ENCODE measurements at regions not wholly inside any gene's neighbourhood (a gene's known extent, or its start where the extent isn't known, plus 50 kb on each side); places are given as distances from the start of the nearest gene placed in this dataset.

GRCh38 chr2:41727152-41727551 is 320.7 kb upstream of the PKDCC start:
- H3K27ac ChIP-seq (ENCODE audit: low read depth in 1 of 2, low read length in 2 of 2): no peak overlapping the region
- H3K9ac ChIP-seq (ENCODE audit: low read depth in 1 of 2, low read length in 2 of 2): no peak overlapping the region
- H3K4me1 ChIP-seq (ENCODE audit: control insufficient read depth in 4 of 4, insufficient read depth in 4 of 4, low read length in 3 of 4): peaks cover 0 to 39% (median 27%) of the 10 kb centered on the region in 4 donors
- DNase-seq (ENCODE audit: low spot score): no peak
- H3K27me3 ChIP-seq (ENCODE audit: control insufficient read depth in 4 of 4, insufficient read depth in 4 of 4, low read length in 3 of 4): no peaks in the 10 kb centered on the region
- TF ChIP-seq RAD21 (IDR thresholded peaks at IDR 0.05) (no peak), ATF3 (IDR thresholded peaks at IDR 0.05) (no peak), SP1 (IDR thresholded peaks at IDR 0.05) (no peak), EGR1 (IDR thresholded peaks at IDR 0.05; ENCODE audit: low read depth in 2 of 2) (no peak), HNF4G (IDR thresholded peaks at IDR 0.05) (no peak), FOXA1 (IDR thresholded peaks at IDR 0.05) (no peak)
- H3K36me3 ChIP-seq (ENCODE audit: control insufficient read depth in 4 of 4, insufficient read depth in 3 of 4, low read depth in 1 of 4, low read length in 3 of 4): no peaks in the 10 kb centered on the region
- 91% methylated on average over 2 of the region's 2 CpGs for WGBS
- no peaks in the 10 kb centered on the region for H3K9me3 ChIP-seq (ENCODE audit: control insufficient read depth in 4 of 4, low read length in 3 of 4)
- no peak overlapping the region for H3K4me3 ChIP-seq (ENCODE audit: low read depth in 1 of 3, low read length in 3 of 3)

- no peaks in the 10 kb centered on the region for H3K27me3 ChIP-seq (ENCODE audit: control insufficient read depth in 4 of 4, insufficient read depth in 4 of 4, low read length in 3 of 4)
- no peaks in the 10 kb centered on the region for H3K36me3 ChIP-seq (ENCODE audit: control insufficient read depth in 4 of 4, insufficient read depth in 3 of 4, low read depth in 1 of 4, low read length in 3 of 4)
- no peaks in the 10 kb centered on the region for H3K9me3 ChIP-seq (ENCODE audit: control insufficient read depth in 4 of 4, low read length in 3 of 4)
- no peak overlapping the region for H3K9ac ChIP-seq (ENCODE audit: low read depth in 1 of 2, low read length in 2 of 2)
- no peak overlapping the region for H3K4me3 ChIP-seq (ENCODE audit: low read depth in 1 of 3, low read length in 3 of 3)
- H3K27ac ChIP-seq (ENCODE audit: low read depth in 1 of 2, low read length in 2 of 2): no peak overlapping the region
- peaks cover 0 to 33% (median 24%) of the 10 kb centered on the region in 4 donors for H3K4me1 ChIP-seq (ENCODE audit: control insufficient read depth in 4 of 4, insufficient read depth in 4 of 4, low read length in 3 of 4)
- no peak for DNase-seq (ENCODE audit: low spot score)
- 11% methylated on average over 1 of the region's 1 CpG for WGBS
- TF ChIP-seq ATF3 (IDR thresholded peaks at IDR 0.05): no peak
Observed at GRCh38 chr2:41727711-41728110, 320.1 kb upstream of the PKDCC start.

GRCh38 chr2:41728788-41729338 is 319.0 kb upstream of the PKDCC start:
- H3K4me3 ChIP-seq (ENCODE audit: low read depth in 1 of 3, low read length in 3 of 3): no peak overlapping the region
- H3K36me3 ChIP-seq (ENCODE audit: control insufficient read depth in 4 of 4, insufficient read depth in 3 of 4, low read depth in 1 of 4, low read length in 3 of 4): no peaks in the 10 kb centered on the region
- no peak overlapping the region for H3K27ac ChIP-seq (ENCODE audit: low read depth in 1 of 2, low read length in 2 of 2)
- no peak overlapping the region for H3K9ac ChIP-seq (ENCODE audit: low read depth in 1 of 2, low read length in 2 of 2)
- no peaks in the 10 kb centered on the region for H3K27me3 ChIP-seq (ENCODE audit: control insufficient read depth in 4 of 4, insufficient read depth in 4 of 4, low read length in 3 of 4)
- peaks cover 0 to 26% (median 17%) of the 10 kb centered on the region in 4 donors for H3K4me1 ChIP-seq (ENCODE audit: control insufficient read depth in 4 of 4, insufficient read depth in 4 of 4, low read length in 3 of 4)
- 23% methylated on average over 5 of the region's 5 CpGs for WGBS
- TF ChIP-seq RXRA (IDR thresholded peaks at IDR 0.05) (peak; percentile 5 to 19), FOXA2 (IDR thresholded peaks at IDR 0.05) (no peak), HNF4A (conservative IDR thresholded peaks at IDR 0.05) (peak; percentile 27 to 44)
- no peak for DNase-seq (ENCODE audit: low spot score)
- no peaks in the 10 kb centered on the region for H3K9me3 ChIP-seq (ENCODE audit: control insufficient read depth in 4 of 4, low read length in 3 of 4)

- H3K36me3 ChIP-seq (ENCODE audit: control insufficient read depth in 4 of 4, insufficient read depth in 3 of 4, low read depth in 1 of 4, low read length in 3 of 4): no peaks in the 10 kb centered on the region
- 79% methylated on average over 11 of the region's 11 CpGs for WGBS
- H3K9ac ChIP-seq (ENCODE audit: low read depth in 1 of 2, low read length in 2 of 2): no peak overlapping the region
- TF ChIP-seq ATF3 (IDR thresholded peaks at IDR 0.05): no peak
- no peak for TF ChIP-seq HNF4A (conservative IDR thresholded peaks at IDR 0.05)
- no peak for TF ChIP-seq RXRA (IDR thresholded peaks at IDR 0.05)
- no peak for TF ChIP-seq JUND (IDR thresholded peaks at IDR 0.05)
- TF ChIP-seq YY1 (IDR thresholded peaks at IDR 0.05): no peak
- TF ChIP-seq MAX (IDR thresholded peaks at IDR 0.05): no peak
- no peak for TF ChIP-seq EGR1 (IDR thresholded peaks at IDR 0.05; ENCODE audit: low read depth in 2 of 2)
- TF ChIP-seq TAF1 (conservative IDR thresholded peaks at IDR 0.05): no peak
- no peak for TF ChIP-seq HNF4G (IDR thresholded peaks at IDR 0.05)
- no peak for TF ChIP-seq FOXA2 (IDR thresholded peaks at IDR 0.05)
- TF ChIP-seq ZBTB33 (IDR thresholded peaks at IDR 0.05): no peak
- DNase-seq (ENCODE audit: low spot score): no peak
- H3K4me1 ChIP-seq (ENCODE audit: control insufficient read depth in 4 of 4, insufficient read depth in 4 of 4, low read length in 3 of 4): peaks cover 0 to 21% (median 13%) of the 10 kb centered on the region in 4 donors
- no peak overlapping the region for H3K27ac ChIP-seq (ENCODE audit: low read depth in 1 of 2, low read length in 2 of 2)
- H3K4me3 ChIP-seq (ENCODE audit: low read depth in 1 of 3, low read length in 3 of 3): no peak overlapping the region
- H3K27me3 ChIP-seq (ENCODE audit: control insufficient read depth in 4 of 4, insufficient read depth in 4 of 4, low read length in 3 of 4): no peaks in the 10 kb centered on the region
- no peaks in the 10 kb centered on the region for H3K9me3 ChIP-seq (ENCODE audit: control insufficient read depth in 4 of 4, low read length in 3 of 4)
Observed at GRCh38 chr2:41729800-41730364, 317.9 kb upstream of the PKDCC start.
